ENCODE measurements at regions not wholly inside any gene's neighbourhood (a gene's known extent, or its start where the extent isn't known, plus 50 kb on each side); places are given as distances from the start of the nearest gene placed in this dataset.

GRCh38 chr14:45658917-45659299, 405.9 kb upstream of the MIS18BP1 start:
- H3K4me3 ChIP-seq, result no peak overlapping the region
- intact Hi-C loops (cut with DNase I), result no loop called here
- H3K4me1 ChIP-seq, result no peaks in the 10 kb centered on the region
- H3K27me3 ChIP-seq, result no peaks in the 10 kb centered on the region
- no peaks in the 10 kb centered on the region for H3K36me3 ChIP-seq
- H3K9me3 ChIP-seq, result no peaks in the 10 kb centered on the region
- TF ChIP-seq CTCF (IDR thresholded peaks at IDR 0.05) (no peak), POLR2AphosphoS5 (IDR thresholded peaks at IDR 0.05; ENCODE audit: insufficient read depth in 1 of 2, low read depth in 1 of 2) (no peak), POLR2A (IDR thresholded peaks at IDR 0.05) (no peak)
- no peak overlapping the region for H3K27ac ChIP-seq
- no peak for DNase-seq (ENCODE audit: extremely low spot score in 2 of 2)

- no peak for DNase-seq (ENCODE audit: extremely low spot score in 2 of 2)
- no peaks in the 10 kb centered on the region for H3K9me3 ChIP-seq
- intact Hi-C loops (cut with DNase I), result no loop called here
- H3K4me1 ChIP-seq, result no peaks in the 10 kb centered on the region
- no peak overlapping the region for H3K27ac ChIP-seq
- TF ChIP-seq POLR2A (IDR thresholded peaks at IDR 0.05), result no peak
- no peak for TF ChIP-seq CTCF (IDR thresholded peaks at IDR 0.05)
- TF ChIP-seq POLR2AphosphoS5 (IDR thresholded peaks at IDR 0.05; ENCODE audit: insufficient read depth in 1 of 2, low read depth in 1 of 2), result no peak
- H3K4me3 ChIP-seq, result no peak overlapping the region
- H3K36me3 ChIP-seq, result no peaks in the 10 kb centered on the region
- H3K27me3 ChIP-seq, result no peaks in the 10 kb centered on the region
Observed at GRCh38 chr14:45658226-45658916, 405.4 kb upstream of the MIS18BP1 start.

- Histone ChIP-seq H3K4me3 (no peak overlapping the region), H3K27me3 (no peaks in the 10 kb centered on the region), H3K36me3 (no peaks in the 10 kb centered on the region), H3K27ac (no peak overlapping the region), H3K4me1 (no peaks in the 10 kb centered on the region), H3K9me3 (no peaks in the 10 kb centered on the region)
- DNase-seq (ENCODE audit: extremely low spot score in 2 of 2), result no peak
- TF ChIP-seq POLR2AphosphoS5 (IDR thresholded peaks at IDR 0.05; ENCODE audit: insufficient read depth in 1 of 2, low read depth in 1 of 2) (no peak), CTCF (IDR thresholded peaks at IDR 0.05) (no peak), POLR2A (IDR thresholded peaks at IDR 0.05) (no peak)
- intact Hi-C loops (cut with DNase I), result no loop called here
Observed at GRCh38 chr14:45651890-45652289, 398.9 kb upstream of the MIS18BP1 start.

- DNase-seq (ENCODE audit: extremely low spot score in 2 of 2), result no peak
- intact Hi-C loops (cut with DNase I), result no loop called here
- no peak overlapping the region for H3K27ac ChIP-seq
- H3K27me3 ChIP-seq, result no peaks in the 10 kb centered on the region
- no peak overlapping the region for H3K4me3 ChIP-seq
- H3K9me3 ChIP-seq, result no peaks in the 10 kb centered on the region
- no peaks in the 10 kb centered on the region for H3K36me3 ChIP-seq
- no peak for TF ChIP-seq POLR2A (IDR thresholded peaks at IDR 0.05)
- TF ChIP-seq CTCF (IDR thresholded peaks at IDR 0.05), result no peak
- TF ChIP-seq POLR2AphosphoS5 (IDR thresholded peaks at IDR 0.05; ENCODE audit: insufficient read depth in 1 of 2, low read depth in 1 of 2), result no peak
- no peaks in the 10 kb centered on the region for H3K4me1 ChIP-seq
Observed at GRCh38 chr14:45650754-45651153, 397.8 kb upstream of the MIS18BP1 start.

GRCh38 chr14:45649051-45649450, 396.0 kb upstream of the MIS18BP1 start:
- Histone ChIP-seq H3K36me3 (no peaks in the 10 kb centered on the region), H3K9me3 (no peaks in the 10 kb centered on the region), H3K4me3 (no peak overlapping the region), H3K27ac (no peak overlapping the region), H3K27me3 (no peaks in the 10 kb centered on the region), H3K4me1 (no peaks in the 10 kb centered on the region)
- TF ChIP-seq POLR2AphosphoS5 (IDR thresholded peaks at IDR 0.05; ENCODE audit: insufficient read depth in 1 of 2, low read depth in 1 of 2) (no peak), POLR2A (IDR thresholded peaks at IDR 0.05) (no peak), CTCF (IDR thresholded peaks at IDR 0.05) (no peak)
- intact Hi-C loops (cut with DNase I), result no loop called here
- DNase-seq (ENCODE audit: extremely low spot score in 2 of 2), result no peak
